Stimulated activated CD8-positive, alpha-beta memory T cell treated with anti-CD3 and anti-CD28 coated beads, Interleukin-7, amount 100 ng/mL, for 4 hours (primary cell): ENCODE measurements at regions not wholly inside any gene's neighbourhood (a gene's known extent, or its start where the extent isn't known, plus 50 kb on each side); places are given as distances from the start of the nearest gene placed in this dataset.
"Not testable (repeated sequence)": the region's sequence is repeated elsewhere in the genome, so short reads cannot be mapped to it uniquely, and the experiment has no call there.

Source experiments
- DNase-seq, 2 donors: peaks; one replicate each; pipeline ENCODE4 v3.0.0-alpha.2; 2020; ENCODE audit warnings: low read depth in 2 of 2

GRCh38 chr10:123378302-123378701 lies 224.1 kb downstream of the BUB3 start:
- DNase-seq = no peak

DNA sequence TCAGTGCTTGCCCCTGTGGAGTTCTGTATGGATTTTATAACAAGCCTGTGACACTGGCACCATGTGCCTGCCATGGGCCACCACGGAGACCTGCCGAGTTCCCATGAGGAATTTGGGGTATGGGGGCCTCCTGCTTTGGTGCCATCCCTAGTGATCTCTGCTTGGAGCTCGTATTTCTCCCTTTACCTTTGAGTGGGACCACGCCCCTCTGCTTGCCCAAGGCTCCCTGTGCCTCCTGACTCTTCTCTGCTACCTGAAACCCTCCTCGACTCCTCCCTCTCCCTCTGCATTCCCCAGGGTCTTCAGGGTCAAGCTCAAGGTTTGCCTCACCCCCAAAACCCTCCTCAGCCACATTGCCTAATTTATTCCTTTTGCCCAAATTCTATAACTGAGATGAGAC lies 225.0 kb downstream of the BUB3 start:
- no peak for DNase-seq

DNA sequence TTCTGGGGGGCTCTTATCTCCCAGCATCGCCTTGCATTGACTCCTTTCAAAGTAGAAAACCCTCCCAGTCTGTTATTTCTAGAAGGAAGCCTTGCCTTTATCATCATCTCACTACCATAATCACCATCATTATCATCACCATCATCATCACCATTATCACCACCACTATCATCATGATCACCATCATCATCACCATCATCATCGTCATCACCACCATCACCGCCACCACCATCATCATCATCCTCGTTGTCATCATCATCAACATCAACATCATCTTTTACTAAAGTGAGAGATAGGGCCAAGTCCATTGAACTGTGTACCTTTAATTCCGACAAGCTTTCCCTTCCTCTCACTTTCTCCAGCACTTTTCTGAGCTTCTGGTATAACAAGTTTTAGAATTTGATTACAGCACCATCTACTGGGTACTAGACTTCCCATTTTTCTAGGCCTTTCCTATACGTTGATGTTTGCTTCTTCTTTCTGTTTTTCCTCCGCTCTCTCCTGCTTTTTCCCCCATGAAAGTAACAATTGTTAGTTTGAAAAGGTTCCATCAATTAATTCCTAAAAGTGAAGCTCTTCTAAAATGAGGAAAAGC lies 226.4 kb downstream of the BUB3 start:
- no peak for DNase-seq

- no peak for DNase-seq
Measured at GRCh38 chr10:123381224-123381623, 227.0 kb downstream of the BUB3 start.

- DNase-seq = no peak
Measured at GRCh38 chr10:123382491-123382890, 228.3 kb downstream of the BUB3 start.

GRCh38 chr10:123385508-123386080 lies 231.4 kb downstream of the BUB3 start:
- no peak for DNase-seq

DNA sequence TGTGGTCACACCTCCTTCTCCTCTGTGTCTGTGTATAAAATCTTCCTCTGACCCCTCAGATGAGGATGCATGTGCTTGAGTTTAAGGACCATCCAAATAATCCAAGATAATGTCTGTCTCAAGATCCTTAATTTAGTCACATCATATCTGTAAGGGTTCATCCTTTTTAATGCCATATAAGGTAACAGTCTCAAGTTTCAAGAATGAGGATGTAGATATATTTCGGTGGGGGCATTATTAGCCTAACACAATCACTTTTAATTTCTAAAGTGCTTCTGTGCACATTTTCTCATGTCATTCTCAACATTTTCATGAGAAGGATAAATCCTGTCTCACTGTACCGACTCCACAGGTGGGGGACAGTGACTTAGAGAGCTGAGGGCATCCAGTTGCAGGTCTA lies 235.3 kb downstream of the BUB3 start:
- no peak for DNase-seq

DNA sequence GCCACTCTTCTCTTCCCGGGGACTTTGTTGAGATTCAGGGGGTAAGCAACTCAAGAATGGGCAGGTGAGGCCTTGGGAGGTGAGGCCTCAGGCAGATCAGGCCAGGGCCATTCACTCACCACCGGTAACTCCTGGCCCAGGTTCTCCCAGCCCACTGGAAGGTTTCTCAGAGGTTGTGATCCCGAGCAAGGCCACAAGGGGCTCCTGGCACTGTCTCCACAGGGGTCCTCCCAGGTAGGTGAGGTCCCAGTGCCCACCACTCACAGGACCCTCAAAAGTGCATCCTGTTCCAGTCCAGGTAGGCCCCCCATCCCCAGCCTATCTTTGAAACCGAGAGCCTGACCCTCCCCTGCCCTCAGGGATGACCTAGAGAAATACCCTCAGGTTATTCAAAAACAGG lies 236.1 kb downstream of the BUB3 start:
- no peak for DNase-seq

DNA sequence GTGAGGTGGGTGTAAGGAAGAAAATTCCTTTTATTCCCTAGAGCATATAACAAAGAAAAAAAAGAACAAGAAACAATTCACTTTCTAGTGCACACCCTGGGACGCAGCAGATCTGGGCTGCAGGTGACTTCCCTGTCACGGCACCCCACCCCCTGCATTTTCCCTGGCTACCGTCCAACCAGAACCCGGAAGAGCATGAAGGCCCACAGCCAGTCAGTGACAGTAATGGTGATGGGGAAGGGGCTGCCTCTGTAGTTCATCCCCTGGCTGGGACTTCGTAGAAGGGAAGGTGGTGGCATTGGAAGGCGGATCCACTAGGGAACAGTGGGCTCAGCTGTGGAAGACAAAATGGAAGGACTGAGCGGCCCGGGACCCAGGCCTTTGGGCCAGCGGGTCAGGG lies 236.7 kb downstream of the BUB3 start:
- no peak for DNase-seq

- DNase-seq = no peak
Measured at GRCh38 chr10:123391275-123392028, 237.2 kb downstream of the BUB3 start.

GRCh38 chr10:123392182-123392963 lies 238.2 kb downstream of the BUB3 start:
- DNase-seq = no peak

- no peak for DNase-seq
Measured at GRCh38 chr10:123393170-123393569, 239.0 kb downstream of the BUB3 start.

DNA sequence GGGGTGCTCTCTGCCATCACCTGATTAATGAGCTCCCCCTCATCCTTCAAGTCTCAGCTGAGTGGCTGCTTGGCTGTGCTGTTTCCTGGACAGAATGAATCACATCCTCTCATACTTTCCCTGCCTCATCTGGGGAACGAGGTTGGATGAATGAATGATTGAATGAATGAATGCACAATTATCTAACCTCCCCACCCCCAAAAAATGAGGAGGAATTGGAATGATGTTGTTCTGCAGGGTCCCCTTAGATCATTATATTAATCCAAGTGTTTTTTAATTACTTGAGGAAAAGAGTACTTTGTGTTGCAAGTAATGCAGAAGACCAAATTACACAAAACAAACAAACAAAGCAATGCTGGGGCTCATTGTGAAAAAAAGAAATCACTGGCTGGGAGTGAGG lies 240.2 kb downstream of the BUB3 start:
- DNase-seq = no peak

DNA sequence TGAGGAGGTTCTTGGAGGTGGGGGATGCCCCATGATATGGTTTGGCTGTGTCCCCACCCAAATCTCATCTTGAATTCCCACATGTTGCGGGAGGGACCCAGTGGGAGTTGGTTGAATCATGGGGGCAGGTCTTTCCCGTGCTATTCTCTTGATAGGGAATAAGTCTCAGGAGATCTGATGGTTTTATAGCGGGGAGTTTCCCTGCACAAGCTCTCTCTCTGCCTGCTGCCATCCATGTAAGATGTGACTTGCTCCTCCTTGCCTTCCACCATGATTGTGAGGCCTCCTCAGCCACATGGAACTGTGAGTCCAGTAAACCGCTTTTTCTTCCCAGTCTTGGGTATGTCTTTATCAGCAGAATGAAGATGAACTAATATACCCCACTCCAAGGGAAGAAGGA lies 241.0 kb downstream of the BUB3 start:
- DNase-seq = not testable (repeated sequence)

- no peak for DNase-seq
Measured at GRCh38 chr10:123395906-123396305, 241.7 kb downstream of the BUB3 start.

GRCh38 chr10:123398180-123398591 lies 244.0 kb downstream of the BUB3 start:
- no peak for DNase-seq

DNA sequence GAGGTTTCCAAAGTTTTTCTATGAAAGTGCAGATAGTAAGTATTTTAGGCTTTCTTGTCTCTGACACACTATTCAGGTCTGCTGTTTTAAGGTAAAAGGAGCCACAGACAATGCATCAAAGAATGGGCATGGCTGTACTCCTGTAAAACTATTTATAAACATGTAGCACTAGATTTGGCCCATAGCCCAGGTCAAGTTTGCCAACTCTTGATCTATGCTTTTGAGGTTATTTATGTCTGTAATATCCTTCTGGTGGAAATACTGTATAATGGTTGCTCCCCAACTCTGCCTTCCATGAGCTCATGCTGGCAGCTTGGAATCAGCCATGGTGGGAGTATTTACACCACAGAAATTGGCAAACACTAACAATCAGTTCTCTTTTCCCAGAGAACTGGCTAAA lies 244.6 kb downstream of the BUB3 start:
- DNase-seq = no peak

DNA sequence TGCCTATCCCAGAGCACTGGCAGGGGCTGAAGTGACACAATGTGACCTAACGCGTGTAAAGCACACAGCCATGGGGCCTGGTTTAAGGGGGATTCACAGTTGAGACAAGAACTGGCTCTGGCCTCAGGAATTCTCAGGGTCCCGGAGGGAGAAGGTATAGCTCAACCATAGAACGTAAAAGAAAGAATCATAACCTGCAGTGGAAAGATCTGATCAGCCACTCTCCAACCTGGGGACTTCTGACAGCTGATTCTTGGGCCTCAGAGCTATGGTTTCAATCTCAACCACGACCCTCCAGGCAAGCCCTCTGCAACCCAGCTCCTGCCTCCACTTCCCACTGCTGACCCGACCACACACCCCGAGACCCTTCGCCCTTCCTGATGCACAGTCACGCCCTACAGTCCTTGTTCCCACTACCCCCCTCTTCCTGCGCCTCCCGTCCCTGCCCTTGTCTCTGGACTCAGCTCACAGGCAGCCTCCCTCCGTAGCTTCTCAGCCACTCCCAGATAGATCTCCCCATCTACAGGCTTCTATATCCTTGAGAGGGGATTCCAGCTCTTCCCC lies 245.2 kb downstream of the BUB3 start:
- DNase-seq = no peak

DNA sequence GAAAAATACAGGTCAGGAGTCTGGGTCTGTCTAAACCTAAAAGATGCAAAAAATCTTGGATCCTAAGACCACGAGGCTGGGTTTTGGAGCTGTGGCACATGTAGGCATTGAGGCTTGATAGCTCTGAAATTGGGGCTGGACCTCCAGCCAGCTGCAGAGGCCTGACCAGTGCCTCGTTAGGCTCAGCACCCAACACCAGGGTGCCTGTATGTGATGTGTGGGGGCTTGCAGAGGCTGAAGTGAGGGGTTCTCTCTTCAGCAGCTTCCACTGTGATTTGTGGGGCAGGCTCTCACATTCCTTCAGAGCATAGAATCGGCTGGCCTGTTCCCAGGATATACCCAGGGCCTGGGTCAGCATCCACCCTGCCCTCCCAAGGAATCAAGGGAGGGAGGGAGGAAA lies 247.8 kb downstream of the BUB3 start:
- DNase-seq = no peak

DNA sequence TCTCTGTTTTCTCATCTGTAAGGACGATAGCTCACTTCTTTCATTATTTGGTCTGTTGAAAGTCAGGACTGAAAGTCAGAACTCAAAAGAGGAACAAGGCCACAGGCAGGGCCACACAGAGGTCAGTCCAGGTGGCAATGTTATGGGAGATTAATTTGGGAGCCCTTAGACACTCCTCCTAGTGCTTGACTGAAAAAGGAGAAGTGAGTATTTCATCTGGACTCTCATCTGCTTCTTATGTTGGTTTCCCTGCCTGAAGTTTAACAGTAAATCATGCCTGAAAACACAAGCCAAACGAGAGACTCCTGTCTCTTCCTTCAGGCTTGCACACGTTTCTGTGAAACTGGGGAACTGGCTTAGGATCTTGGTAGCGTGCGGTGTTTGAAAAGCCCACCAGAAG lies 248.5 kb downstream of the BUB3 start:
- no peak for DNase-seq

DNA sequence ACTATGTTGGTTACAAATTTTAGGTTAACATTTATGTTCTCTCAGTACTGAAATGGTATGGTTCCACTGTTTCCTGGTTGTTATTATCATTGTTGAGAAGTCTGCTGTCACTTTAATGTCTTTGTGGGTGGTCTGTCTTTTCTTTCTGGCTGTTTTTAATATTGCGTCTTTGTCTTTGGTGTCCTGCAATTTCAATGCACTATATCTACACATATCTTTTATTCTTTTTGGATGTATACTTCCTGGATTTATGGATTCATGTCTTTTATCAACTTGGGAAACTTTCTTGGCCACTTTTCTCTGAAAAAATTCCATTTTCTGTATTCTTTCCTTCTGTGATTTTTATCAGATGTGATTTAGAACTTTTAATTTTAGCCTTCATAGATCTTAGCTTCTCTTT lies 250.2 kb downstream of the BUB3 start:
- DNase-seq = no peak

DNA sequence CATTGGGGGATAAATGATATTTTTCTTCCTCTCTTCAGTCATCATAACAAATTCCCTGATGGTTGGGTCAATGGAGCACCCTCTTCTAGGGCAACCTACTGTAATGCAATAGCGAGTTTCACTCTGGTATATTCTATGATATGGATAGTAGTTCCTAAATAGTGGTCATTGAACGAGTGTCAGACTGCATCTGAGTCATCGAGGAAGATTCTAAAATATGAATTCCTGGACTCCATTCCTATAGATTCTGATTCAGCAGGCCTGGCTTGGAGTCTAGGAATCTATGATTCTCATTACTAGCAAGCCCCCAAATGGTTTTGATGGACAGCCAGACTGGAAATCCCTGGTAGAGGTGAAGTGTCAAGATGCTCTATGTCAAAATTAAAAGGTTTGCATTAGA lies 254.5 kb downstream of the BUB3 start:
- no peak for DNase-seq
